Right atrium auricular region (tissue), 2 donors: ENCODE measurements at regions not wholly inside any gene's neighbourhood (a gene's known extent, or its start where the extent isn't known, plus 50 kb on each side); places are given as distances from the start of the nearest gene placed in this dataset.

ENCODE experiments used
- DNase-seq: peaks from one replicate; pipeline ENCODE4 v3.0.0-alpha.2; 2019; ENCODE audit warnings: low spot score
- H3K27ac ChIP-seq, 2 donors: fragments of 200-600 bp; sonication (generic); 1 replicate in 1 of 2; 2 replicates in 1 of 2; pipeline ENCODE4 v1.5.1; 2016 to 2019
- H3K27me3 ChIP-seq, 2 donors: fragments of 200-600 bp; sonication (generic); one replicate each; pipeline versions ENCODE4 v1.5.1 to v1.6.0; 2017 to 2019
- H3K36me3 ChIP-seq: fragments of 200-600 bp; sonication (generic); one replicate; pipeline ENCODE4 v1.5.1; 2016
- H3K4me1 ChIP-seq, 2 donors: fragments of 200-600 bp; sonication (generic); one replicate each; pipeline versions ENCODE4 v1.5.1 to v1.6.0; 2017 to 2019
- H3K4me3 ChIP-seq, 2 donors: fragments of 200-600 bp; sonication (generic); 1 replicate in 1 of 2; 2 replicates in 1 of 2; pipeline ENCODE4 v1.5.1; 2017 to 2019; ENCODE audit warnings: mild to moderate bottlenecking in 1 of 2, moderate library complexity in 1 of 2
- H3K9me3 ChIP-seq, 2 donors: fragments of 200-600 bp; sonication (generic); one replicate each; pipeline ENCODE4 v1.5.1; 2019
- CTCF ChIP-seq, 2 donors: fragments of 200-600 bp; sonication (generic); IDR thresholded peaks; one replicate each; pipeline ENCODE4 v1.5.1; 2019; ENCODE audit warnings: antibody characterized with exemption in 2 of 2

- Histone ChIP-seq H3K4me3 (no peak overlapping the region), H3K27me3 (peaks cover 0 to 10% of the 10 kb centered on the region in 2 donors), H3K36me3 (no peaks in the 10 kb centered on the region), H3K9me3 (no peaks in the 10 kb centered on the region), H3K4me1 (no peaks in the 10 kb centered on the region), H3K27ac (no peak overlapping the region)
- no peak for TF ChIP-seq CTCF (IDR thresholded peaks at IDR 0.05)
- DNase-seq = no peak
Measured at GRCh38 chr4:1561286-1561990, 122.7 kb downstream of the FAM53A start.

GRCh38 chr4:1559896-1560650 is 124.0 kb downstream of the FAM53A start:
- no peak for DNase-seq
- TF ChIP-seq CTCF (IDR thresholded peaks at IDR 0.05) = no peak
- no peaks in the 10 kb centered on the region for H3K4me1 ChIP-seq
- H3K27me3 ChIP-seq = peaks cover 0 to 13% of the 10 kb centered on the region in 2 donors
- H3K9me3 ChIP-seq = no peaks in the 10 kb centered on the region
- H3K27ac ChIP-seq = no peak overlapping the region
- H3K36me3 ChIP-seq = no peaks in the 10 kb centered on the region
- H3K4me3 ChIP-seq = no peak overlapping the region

GRCh38 chr4:1558205-1558604 is 125.9 kb downstream of the FAM53A start:
- no peak for DNase-seq
- no peak for TF ChIP-seq CTCF (IDR thresholded peaks at IDR 0.05)
- Histone ChIP-seq H3K4me1 (no peaks in the 10 kb centered on the region), H3K9me3 (no peaks in the 10 kb centered on the region), H3K4me3 (no peak overlapping the region), H3K27ac (no peak overlapping the region), H3K27me3 (peaks cover 0 to 12% of the 10 kb centered on the region in 2 donors), H3K36me3 (no peaks in the 10 kb centered on the region)

- Histone ChIP-seq H3K4me1 (no peaks in the 10 kb centered on the region), H3K4me3 (no peak overlapping the region), H3K27me3 (peaks cover 0 to 12% of the 10 kb centered on the region in 2 donors), H3K9me3 (no peaks in the 10 kb centered on the region), H3K27ac (no peak overlapping the region), H3K36me3 (no peaks in the 10 kb centered on the region)
- TF ChIP-seq CTCF (IDR thresholded peaks at IDR 0.05) = no peak
- no peak for DNase-seq
Measured at GRCh38 chr4:1557221-1557597, 126.9 kb downstream of the FAM53A start.

- no peak overlapping the region for H3K4me3 ChIP-seq
- no peaks in the 10 kb centered on the region for H3K4me1 ChIP-seq
- H3K27me3 ChIP-seq = peaks cover 0 to 12% of the 10 kb centered on the region in 2 donors
Measured at GRCh38 chr4:1556541-1557220, 127.4 kb downstream of the FAM53A start.

More at GRCh38 chr4:1556541-1557220, 127.4 kb downstream of the FAM53A start:
- H3K9me3 ChIP-seq = no peaks in the 10 kb centered on the region
- DNase-seq = no peak
- no peak overlapping the region for H3K27ac ChIP-seq
- TF ChIP-seq CTCF (IDR thresholded peaks at IDR 0.05) = no peak
- no peaks in the 10 kb centered on the region for H3K36me3 ChIP-seq
